HK-2 (cell line): ENCODE measurements at regions not wholly inside any gene's neighbourhood (a gene's known extent, or its start where the extent isn't known, plus 50 kb on each side); places are given as distances from the start of the nearest gene placed in this dataset.
"Not testable (repeated sequence)": the region's sequence is repeated elsewhere in the genome, so short reads cannot be mapped to it uniquely, and the experiment has no call there.

Source experiments
- DNase-seq: peaks from one replicate; pipeline ENCODE4 v3.0.0-alpha.2; 2018; ENCODE audit not compliant: unreplicated experiment

GRCh38 chr1:60861961-60862567 is 220.3 kb upstream of the NFIA start:
- no peak for DNase-seq

- no peak for DNase-seq
These were observed 223.2 kb upstream of the NFIA start for GRCh38 chr1:60859111-60859510.

GRCh38 chr1:60857851-60858250 is 224.5 kb upstream of the NFIA start:
- DNase-seq = no peak

GRCh38 chr1:60850084-60850483 is 232.3 kb upstream of the NFIA start:
- DNase-seq = no peak

- no peak for DNase-seq
These were observed 233.0 kb upstream of the NFIA start for GRCh38 chr1:60849401-60849800.

- DNase-seq = no peak
These were observed 233.7 kb upstream of the NFIA start for GRCh38 chr1:60848583-60849188.

GRCh38 chr1:60847855-60848582 is 234.3 kb upstream of the NFIA start:
- no peak for DNase-seq

GRCh38 chr1:60847391-60847790 is 235.0 kb upstream of the NFIA start:
- no peak for DNase-seq

GRCh38 chr1:60845659-60846058 is 236.7 kb upstream of the NFIA start:
- not testable (repeated sequence) for DNase-seq

GRCh38 chr1:60842304-60842703 is 240.1 kb upstream of the NFIA start:
- no peak for DNase-seq

GRCh38 chr1:60841116-60842046 is 241.0 kb upstream of the NFIA start:
- no peak for DNase-seq

- not testable (repeated sequence) for DNase-seq
These were observed 241.9 kb upstream of the NFIA start for GRCh38 chr1:60840476-60840875.

GRCh38 chr1:60835649-60836048 is 246.7 kb upstream of the NFIA start:
- DNase-seq = no peak

GRCh38 chr1:60833173-60833572 is 249.2 kb upstream of the NFIA start:
- no peak for DNase-seq

GRCh38 chr1:60832367-60832766 is 250.0 kb upstream of the NFIA start:
- no peak for DNase-seq

- DNase-seq = no peak
These were observed 250.6 kb upstream of the NFIA start for GRCh38 chr1:60831780-60832179.

GRCh38 chr1:60828944-60829343 is 253.4 kb upstream of the NFIA start:
- DNase-seq = no peak

GRCh38 chr1:60826320-60827094 is 255.9 kb upstream of the NFIA start:
- no peak for DNase-seq

GRCh38 chr1:60825593-60825992 is 256.8 kb upstream of the NFIA start:
- DNase-seq = no peak

- no peak for DNase-seq
These were observed 259.2 kb upstream of the NFIA start for GRCh38 chr1:60823151-60823550.

GRCh38 chr1:60822252-60822651 is 260.1 kb upstream of the NFIA start:
- DNase-seq = no peak
